Endothelial cell of umbilical vein (primary cell): ENCODE measurements at regions not wholly inside any gene's neighbourhood (a gene's known extent, or its start where the extent isn't known, plus 50 kb on each side); places are given as distances from the start of the nearest gene placed in this dataset.

Experiments used
- BruUV-seq: library from RNA; stranded (reverse); fragments of 400-500 nt; replicated peaks from 2 replicates; lab custom pipeline; 2021; lab: Mats Ljungman, UMichigan
- CTCF ChIA-PET: fragments of 300-600, 350-600 bp; sonication (Branson Sonifier 250); formaldehyde crosslinking; loops from one replicate; lab custom pipeline; 2021; ENCODE audit warnings: antibody characterized with exemption, inconsistent platforms; lab: Charles Lee
- POLR2A ChIA-PET: fragments of 300-600, 350-600 bp; sonication (Branson Sonifier 250); formaldehyde crosslinking; loops from one replicate; lab custom pipeline; 2021; ENCODE audit warnings: antibody characterized with exemption, inconsistent platforms; lab: Charles Lee
- DNase-seq: peaks from one replicate; pipeline ENCODE4 v3.0.0-alpha.2; 2011; ENCODE audit warnings: low read depth, low spot score
- FAIRE-seq: peaks from 2 replicates; lab custom pipeline; 2011; peaks lifted over from hg19 to GRCh38; lab: Jason Lieb, UNC
- H2AFZ ChIP-seq: 2 replicates; pipeline ENCODE4 v1.6.0; 2012; ENCODE audit warnings: low read depth, low read length, control low read depth, inconsistent platforms
- H3K27ac ChIP-seq: 2 replicates; pipeline ENCODE4 v1.5.1; 2011; ENCODE audit warnings: low read depth, mild to moderate bottlenecking, control low read depth, low read length, moderate library complexity; ENCODE audit not compliant: insufficient read depth
- H3K27me3 ChIP-seq, 2 experiments: 2 replicates each; pipeline versions ENCODE4 v1.6.0 to v1.6.1; 2011; ENCODE audit warnings: low read length in 2 of 2, mixed read lengths in 1 of 2; ENCODE audit not compliant: control insufficient read depth in 2 of 2, insufficient read depth in 2 of 2
- H3K36me3 ChIP-seq, 2 experiments: 2 replicates in 1 of 2; 3 replicates in 1 of 2; pipeline ENCODE4 v1.5.1; 2011; ENCODE audit warnings: low read length in 2 of 2, mild to moderate bottlenecking in 1 of 2, moderate library complexity in 1 of 2; ENCODE audit not compliant: control insufficient read depth in 2 of 2, insufficient read depth in 2 of 2; ENCODE audit errors: extremely low read depth in 1 of 2
- H3K4me1 ChIP-seq: 3 replicates; pipeline ENCODE4 v1.5.1; 2011; ENCODE audit warnings: mild to moderate bottlenecking, low read length; ENCODE audit not compliant: control insufficient read depth, insufficient read depth; ENCODE audit errors: extremely low read depth
- H3K4me2 ChIP-seq: 2 replicates; pipeline ENCODE4 v1.6.1; 2011; ENCODE audit warnings: low read length, control low read depth, mixed read lengths; ENCODE audit not compliant: insufficient read depth
- H3K4me3 ChIP-seq, 3 experiments: fragments of 200-600 bp in 1 of 3; sonication (generic), shearing (Covaris generic) in 1 of 3; replicated peaks in 1 of 3; 2 replicates each; pipeline ENCODE4 v1.5.1; 2011 to 2016; ENCODE audit warnings: control low read depth in 3 of 3, low read length in 3 of 3, mild to moderate bottlenecking in 2 of 3, inconsistent platforms in 1 of 3, low read depth in 1 of 3, moderate library complexity in 1 of 3; ENCODE audit not compliant: insufficient read depth in 1 of 3
- H3K79me2 ChIP-seq: 2 replicates; pipeline ENCODE4 v1.6.0; 2012; ENCODE audit warnings: low read length, inconsistent platforms; ENCODE audit not compliant: control insufficient read depth, insufficient read depth
- H3K9ac ChIP-seq: replicated peaks from 2 replicates; pipeline ENCODE3; 2011; ENCODE audit warnings: low read length, control low read depth; ENCODE audit not compliant: insufficient read depth; ENCODE audit errors: extremely low read depth
- H3K9me1 ChIP-seq: replicated peaks from 3 replicates; pipeline ENCODE4 v1.6.0; 2011; ENCODE audit warnings: mild to moderate bottlenecking, low read length; ENCODE audit not compliant: control insufficient read depth, insufficient read depth; ENCODE audit errors: extremely low read depth
- H3K9me3 ChIP-seq: replicated peaks from 2 replicates; pipeline ENCODE4 v1.5.1; 2012; ENCODE audit warnings: low read length, inconsistent platforms; ENCODE audit not compliant: control insufficient read depth, insufficient read depth
- H4K20me1 ChIP-seq: replicated peaks from 2 replicates; pipeline ENCODE3; 2011; ENCODE audit warnings: mild to moderate bottlenecking, low read length; ENCODE audit not compliant: control insufficient read depth, insufficient read depth; ENCODE audit errors: extremely low read depth
- EZH2 ChIP-seq: IDR thresholded peaks from 2 replicates; pipeline ENCODE4 v1.6.1; 2012; ENCODE audit warnings: borderline replicate concordance, low read depth, mild to moderate bottlenecking, moderate library complexity, low read length, inconsistent platforms; ENCODE audit not compliant: severe bottlenecking
- FOS ChIP-seq: IDR thresholded peaks from 2 replicates; pipeline ENCODE4 v1.6.1; 2011; ENCODE audit warnings: mild to moderate bottlenecking, low read length, moderate library complexity, borderline replicate concordance; ENCODE audit not compliant: insufficient read depth
- GATA2 ChIP-seq: IDR thresholded peaks from 2 replicates; pipeline ENCODE4 v1.7.0; 2011; ENCODE audit warnings: low read depth, mild to moderate bottlenecking, moderate library complexity, mixed read lengths, low read length; ENCODE audit not compliant: insufficient read length, insufficient read depth
- JUN ChIP-seq: IDR thresholded peaks from 2 replicates; pipeline ENCODE4 v1.6.1; 2011; ENCODE audit warnings: borderline replicate concordance, low read depth; ENCODE audit not compliant: insufficient read length, insufficient read depth
- MYC ChIP-seq: IDR thresholded peaks from one replicate; pipeline ENCODE4 v1.6.1; 2011; ENCODE audit warnings: mild to moderate bottlenecking, low read depth, low read length
- POLR2A ChIP-seq: IDR thresholded peaks from 2 replicates; pipeline ENCODE4 v1.6.1; 2012; ENCODE audit warnings: low read depth, mild to moderate bottlenecking, control low read depth, low read length
- POLR2AphosphoS5 ChIP-seq: IDR thresholded peaks from 2 replicates; pipeline ENCODE4 v1.6.1; 2012; ENCODE audit warnings: low read depth, mild to moderate bottlenecking, control low read depth, low read length, moderate library complexity; ENCODE audit not compliant: insufficient read depth
- dilution Hi-C: fragments of 300-500 bp; cut with MboI; formaldehyde crosslinking; loops from one replicate; pipeline ENCODE4 v1.15.0; 2019; ENCODE audit warnings: low sequenced_read_pairs; ENCODE audit not compliant: extremely low pct_ligation_motif_present
- intact Hi-C: fragments of 100-400 bp; cut with micrococcal nuclease; formaldehyde crosslinking; loops from one replicate; pipeline ENCODE4 v1.10.0; 2022
- TF ChIP-seq, protein P1 (sequence below): IDR thresholded peaks from 2 replicates; pipeline ENCODE4 v1.6.1; 2011; ENCODE audit not compliant: insufficient read depth, insufficient read length
- TF ChIP-seq, protein P2 (sequence below), 2 donors: IDR thresholded peaks; 1 replicate in 1 of 2; 2 replicates in 1 of 2; pipeline ENCODE4 v1.5.1; 2011; ENCODE audit warnings: low read length in 2 of 2, mild to moderate bottlenecking in 2 of 2, moderate library complexity in 2 of 2, control low read depth in 1 of 2, inconsistent platforms in 1 of 2, low read depth in 1 of 2; ENCODE audit not compliant: insufficient read depth in 1 of 2; ENCODE audit errors: extremely low read depth in 1 of 2

DNA sequence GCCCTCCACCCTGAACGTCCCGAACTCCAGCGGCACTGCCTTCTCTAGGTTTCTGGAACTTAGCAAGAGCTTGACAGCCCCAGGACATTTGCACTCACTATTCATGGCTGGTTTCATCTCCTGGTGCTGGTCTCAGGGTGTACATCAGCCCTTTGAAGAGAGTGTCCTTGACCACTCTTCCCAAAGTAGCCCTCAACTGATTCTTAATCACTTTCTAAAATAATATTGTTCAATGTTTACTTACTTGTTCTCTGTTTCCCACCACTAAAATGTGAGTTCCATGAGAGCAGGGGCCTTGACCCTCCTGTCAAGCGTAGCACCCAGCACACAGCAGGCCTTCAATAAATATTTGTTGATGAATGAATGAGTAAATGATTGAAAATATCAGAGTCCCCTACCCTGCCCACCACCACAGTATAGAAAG lies 262.5 kb downstream of the RHOU start:
- TF ChIP-seq EZH2 (no peak), POLR2A (no peak), FOS (no peak), POLR2AphosphoS5 (no peak), JUN (no peak), MYC (no peak), GATA2 (no peak)
- TF ChIP-seq, protein P1, sequence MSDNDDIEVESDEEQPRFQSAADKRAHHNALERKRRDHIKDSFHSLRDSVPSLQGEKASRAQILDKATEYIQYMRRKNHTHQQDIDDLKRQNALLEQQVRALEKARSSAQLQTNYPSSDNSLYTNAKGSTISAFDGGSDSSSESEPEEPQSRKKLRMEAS = no peak
- TF ChIP-seq, protein P2, sequence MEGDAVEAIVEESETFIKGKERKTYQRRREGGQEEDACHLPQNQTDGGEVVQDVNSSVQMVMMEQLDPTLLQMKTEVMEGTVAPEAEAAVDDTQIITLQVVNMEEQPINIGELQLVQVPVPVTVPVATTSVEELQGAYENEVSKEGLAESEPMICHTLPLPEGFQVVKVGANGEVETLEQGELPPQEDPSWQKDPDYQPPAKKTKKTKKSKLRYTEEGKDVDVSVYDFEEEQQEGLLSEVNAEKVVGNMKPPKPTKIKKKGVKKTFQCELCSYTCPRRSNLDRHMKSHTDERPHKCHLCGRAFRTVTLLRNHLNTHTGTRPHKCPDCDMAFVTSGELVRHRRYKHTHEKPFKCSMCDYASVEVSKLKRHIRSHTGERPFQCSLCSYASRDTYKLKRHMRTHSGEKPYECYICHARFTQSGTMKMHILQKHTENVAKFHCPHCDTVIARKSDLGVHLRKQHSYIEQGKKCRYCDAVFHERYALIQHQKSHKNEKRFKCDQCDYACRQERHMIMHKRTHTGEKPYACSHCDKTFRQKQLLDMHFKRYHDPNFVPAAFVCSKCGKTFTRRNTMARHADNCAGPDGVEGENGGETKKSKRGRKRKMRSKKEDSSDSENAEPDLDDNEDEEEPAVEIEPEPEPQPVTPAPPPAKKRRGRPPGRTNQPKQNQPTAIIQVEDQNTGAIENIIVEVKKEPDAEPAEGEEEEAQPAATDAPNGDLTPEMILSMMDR (IDR thresholded peaks at IDR 0.05; ENCODE audit: extremely low read depth in 1 of 2, insufficient read depth in 1 of 2, low read depth in 1 of 2, low read length in 2 of 2) = no peak
- H2AFZ ChIP-seq = no peak overlapping the region
- H3K9me3 ChIP-seq = no peaks in the 10 kb centered on the region
- no peaks in the 10 kb centered on the region for H3K27me3 ChIP-seq
- no peaks in the 10 kb centered on the region for H3K79me2 ChIP-seq
- no peaks in the 10 kb centered on the region for H3K9me1 ChIP-seq
- intact Hi-C loops (no loop called here), dilution Hi-C loops (no loop called here)
- H3K27ac ChIP-seq = no peak overlapping the region
- BruUV-seq = no TSS peak
- no peak overlapping the region for H3K4me2 ChIP-seq
- H3K9ac ChIP-seq = no peak overlapping the region
- no peaks in the 10 kb centered on the region for H3K4me1 ChIP-seq
- no peaks in the 10 kb centered on the region for H3K36me3 ChIP-seq
- H4K20me1 ChIP-seq = no peaks in the 10 kb centered on the region
- DNase-seq (no peak), FAIRE-seq (no peak)
- H3K4me3 ChIP-seq = no peak overlapping the region
- CTCF ChIA-PET = no interaction called here
- POLR2A ChIA-PET = no interaction called here
